ENCODE measurements at regions not wholly inside any gene's neighbourhood (a gene's known extent, or its start where the extent isn't known, plus 50 kb on each side); places are given as distances from the start of the nearest gene placed in this dataset.

DNA sequence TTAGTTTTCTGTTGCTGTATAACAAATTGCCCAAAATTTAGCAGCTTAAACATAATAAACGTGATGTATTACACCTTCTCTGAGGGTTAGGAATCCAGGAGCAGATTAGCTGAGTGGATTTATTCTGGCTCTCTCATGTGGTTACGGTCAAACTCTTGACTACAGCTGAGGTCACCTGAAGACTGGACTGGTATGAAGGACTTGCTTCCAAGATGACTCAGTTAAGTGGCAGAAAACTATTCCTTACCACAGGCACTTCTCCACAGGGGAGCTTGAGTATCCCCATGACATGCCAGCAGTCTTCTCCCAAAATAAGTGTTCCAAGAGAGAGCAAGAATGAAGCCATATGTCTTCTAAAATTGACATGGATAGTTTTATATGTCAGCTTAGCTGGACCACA, 957.2 kb upstream of the GHITM start:
- TF ChIP-seq CTCF (conservative IDR thresholded peaks at IDR 0.05; ENCODE audit: low read depth, low read length) (no peak), EZH2phosphoT487 (IDR thresholded peaks at IDR 0.05; ENCODE audit: borderline replicate concordance, low read length) (no peak)

Data from PC-3 (cell line).